NCI-H345 treated with DMSO at 0.1 percent for 48 hours (cell line): ENCODE measurements at regions not wholly inside any gene's neighbourhood (a gene's known extent, or its start where the extent isn't known, plus 50 kb on each side); places are given as distances from the start of the nearest gene placed in this dataset.

Experiments
- DNase-seq: peaks from one replicate; lab custom pipeline; 2025; ENCODE audit not compliant: unreplicated experiment; lab: John Stamatoyannopoulos, UW

DNA sequence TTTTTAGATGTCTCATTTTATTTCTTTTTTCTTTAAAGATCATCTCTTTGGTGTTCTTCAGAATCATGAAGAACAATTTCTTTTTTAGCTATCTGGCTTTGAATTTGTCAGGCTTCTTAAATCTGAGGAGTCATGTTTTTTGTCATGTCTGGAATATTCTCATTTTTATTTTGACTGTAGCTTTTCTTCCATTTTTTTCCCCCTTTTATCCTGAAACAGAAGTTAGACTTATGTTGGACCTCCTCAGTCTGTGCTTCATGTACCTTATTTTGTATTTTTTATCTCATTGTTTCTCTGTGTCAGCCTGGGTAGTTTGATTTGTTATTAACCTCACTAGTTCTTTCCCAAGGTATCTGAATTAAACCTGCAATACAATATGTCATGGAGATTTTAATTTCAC is 319.2 kb upstream of the ADGRL4 start:
- DNase-seq: no peak

DNA sequence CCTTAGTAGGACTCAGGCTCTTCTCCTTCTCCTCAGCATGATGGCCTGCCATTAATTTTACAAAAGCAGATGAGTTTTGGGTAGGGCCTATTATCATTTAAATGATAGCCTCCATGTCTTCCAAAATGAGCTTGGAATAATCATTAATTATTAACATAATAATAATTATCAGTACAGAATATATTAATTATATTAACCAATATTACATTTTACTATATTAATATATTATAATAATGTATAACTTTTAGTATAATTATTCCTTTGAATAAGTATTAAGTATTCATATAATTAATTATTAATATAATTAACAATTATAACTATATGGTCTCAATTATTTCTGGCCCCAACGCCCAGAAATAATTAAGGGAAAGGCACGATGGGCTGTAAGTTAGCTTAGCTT is 318.6 kb upstream of the ADGRL4 start:
- DNase-seq: no peak

DNA sequence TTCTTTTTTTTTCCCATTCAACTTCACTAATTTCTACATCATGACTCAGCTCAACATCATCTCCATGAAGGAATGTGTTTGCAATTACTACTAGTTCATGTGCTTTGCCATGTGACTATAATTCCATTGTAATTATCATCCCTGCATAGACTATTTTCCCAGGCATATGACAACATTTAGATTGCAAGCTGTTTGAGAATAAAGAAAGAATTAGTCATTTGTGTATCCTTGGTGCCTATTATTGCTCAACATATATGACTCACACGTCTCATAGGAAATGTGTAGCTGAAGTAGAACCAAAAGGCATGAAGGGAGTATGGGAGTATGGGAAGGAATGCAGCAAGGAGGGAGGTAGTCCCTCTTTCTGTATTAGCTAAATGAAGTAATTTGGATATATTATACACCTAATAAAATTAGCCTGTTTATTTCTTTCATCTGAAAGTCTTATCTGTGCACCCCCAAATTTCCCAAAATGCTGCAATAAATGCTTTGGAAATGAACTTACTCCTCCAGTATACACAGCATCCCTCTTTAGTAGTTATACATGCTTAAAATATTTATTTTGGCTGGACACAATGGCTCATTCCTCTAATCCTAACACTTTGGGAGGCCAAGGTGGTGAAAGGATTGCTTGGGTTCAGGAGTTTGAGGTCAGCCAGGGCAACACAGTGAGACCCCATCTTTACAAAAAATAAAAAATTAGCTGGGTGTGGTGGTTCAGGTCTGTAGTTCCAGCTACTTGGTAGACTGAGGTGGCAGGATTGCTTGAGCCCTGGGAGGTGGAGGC is 316.9 kb upstream of the ADGRL4 start:
- no peak for DNase-seq

DNA sequence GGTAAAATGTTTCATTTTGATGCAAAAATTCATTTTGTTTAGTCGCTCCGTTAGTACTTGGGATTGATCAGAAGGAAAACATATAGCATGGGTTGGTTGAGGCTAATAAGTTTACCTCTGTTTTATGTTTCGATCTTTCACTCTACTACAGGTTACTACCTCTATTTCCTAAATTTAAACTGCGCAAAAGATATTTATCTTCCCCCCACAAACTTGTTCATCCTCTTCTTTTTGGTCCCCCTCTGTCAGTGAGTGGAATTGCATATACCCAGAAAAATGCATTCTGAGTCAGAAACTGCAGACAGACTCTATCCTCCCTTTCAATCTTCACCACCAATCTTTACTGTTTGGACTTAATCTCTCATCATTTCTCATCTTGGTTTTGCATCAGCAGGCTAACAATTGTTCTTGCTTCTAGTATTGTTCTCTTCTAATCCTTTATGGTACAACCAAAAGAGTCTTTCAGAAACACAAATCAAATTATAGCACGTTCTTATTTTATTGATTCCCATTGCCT is 316.0 kb upstream of the ADGRL4 start:
- DNase-seq: no peak

DNA sequence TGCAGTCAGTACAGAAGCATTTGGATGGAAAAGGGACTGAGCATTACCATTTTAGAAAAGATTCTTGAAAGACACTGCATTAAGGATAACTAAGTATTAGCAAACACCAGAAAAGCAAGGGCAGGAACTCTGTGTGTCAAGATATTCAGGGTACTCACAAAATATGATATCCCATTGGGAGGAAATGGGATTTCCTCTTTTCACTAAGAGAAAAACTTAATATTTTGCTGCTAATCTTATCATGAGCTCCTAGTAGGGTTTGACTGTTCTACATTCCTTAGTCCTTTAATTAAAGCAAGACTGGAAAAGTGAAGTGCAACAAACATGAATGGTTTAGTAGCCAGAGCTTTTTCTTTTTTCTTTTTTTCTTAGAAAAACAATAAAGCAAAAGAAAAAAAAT is 305.9 kb upstream of the ADGRL4 start:
- DNase-seq: no peak

DNA sequence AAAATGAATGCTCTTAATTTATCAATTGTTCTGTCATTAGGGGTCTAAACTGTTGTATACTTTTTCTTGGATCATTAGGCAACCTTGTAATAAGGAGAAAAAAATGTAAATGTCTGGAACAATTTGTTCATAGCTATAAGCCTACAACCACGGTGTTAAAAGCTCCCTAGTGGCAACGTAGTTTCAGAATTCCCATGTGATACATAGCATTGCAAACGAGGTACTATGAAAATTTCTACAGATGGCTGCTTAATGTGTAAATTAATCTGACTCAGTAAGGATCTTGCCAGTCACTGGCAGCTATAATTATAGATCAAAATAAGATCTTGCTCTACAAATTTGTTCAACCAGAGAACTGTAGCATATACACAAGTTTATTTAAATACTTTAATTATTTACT is 304.1 kb upstream of the ADGRL4 start:
- no peak for DNase-seq

DNA sequence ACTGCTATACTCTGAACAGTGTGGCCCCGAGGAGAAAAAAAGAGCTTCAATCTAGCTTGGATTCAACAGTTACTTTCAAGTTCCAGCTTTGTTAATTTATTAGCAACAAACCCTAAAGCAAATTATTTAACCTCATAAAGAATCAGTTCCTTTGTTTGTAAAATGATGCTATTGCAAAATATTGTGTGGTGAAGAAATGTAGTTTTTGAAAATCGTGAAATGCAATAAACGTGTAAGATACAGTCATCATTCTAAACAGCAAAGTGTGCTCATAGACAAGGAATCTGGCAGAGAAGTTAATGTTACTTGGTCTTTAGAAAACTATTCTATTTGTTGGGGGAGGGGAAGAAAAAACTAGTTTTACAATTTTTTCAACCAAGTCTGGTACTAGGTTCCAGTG is 297.6 kb upstream of the ADGRL4 start:
- DNase-seq: no peak

DNA sequence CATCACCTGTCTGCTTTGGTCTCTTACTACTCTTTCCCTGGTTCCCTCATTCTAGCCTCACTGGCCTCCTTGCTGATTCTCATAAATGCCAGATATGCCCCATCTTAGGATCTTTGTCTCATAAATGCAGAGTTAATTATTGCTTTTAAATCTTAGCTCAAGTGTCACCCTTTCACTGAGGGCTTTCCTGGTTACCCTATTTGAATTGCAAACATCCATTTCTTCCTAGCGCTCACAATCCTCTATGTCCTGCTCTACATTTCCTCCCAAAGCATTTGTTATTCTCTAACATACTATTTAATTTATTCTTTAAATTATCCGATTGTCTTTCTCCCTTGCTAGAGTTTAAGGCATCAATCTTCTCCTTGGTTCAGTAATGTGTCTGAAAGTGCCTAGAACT is 296.5 kb upstream of the ADGRL4 start:
- DNase-seq: no peak

DNA sequence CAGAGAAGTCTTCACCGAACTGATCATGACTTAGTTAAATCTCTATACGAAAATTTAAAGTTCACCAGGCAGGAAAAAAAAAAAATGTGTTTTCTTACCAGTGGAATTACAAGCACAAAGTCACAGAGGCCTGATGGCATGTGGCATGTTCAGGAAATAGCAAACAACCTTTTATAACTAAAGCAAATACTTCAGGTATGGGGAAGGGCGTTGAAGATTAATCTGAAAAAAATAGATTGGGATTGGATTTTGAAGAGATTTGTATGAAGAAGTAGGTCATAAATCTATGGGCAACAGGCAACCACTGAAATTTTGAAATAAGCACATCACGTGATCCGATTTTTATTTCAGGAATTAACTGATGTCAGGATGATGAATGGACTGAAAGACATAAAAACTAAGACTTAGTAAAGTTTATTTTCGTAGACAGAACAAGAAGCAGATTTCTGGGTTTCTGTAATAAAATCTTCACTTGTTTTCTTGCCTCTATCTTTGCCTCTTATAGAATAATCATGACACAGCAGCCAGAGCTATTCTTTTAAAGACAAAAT is 295.9 kb upstream of the ADGRL4 start:
- no peak for DNase-seq

DNA sequence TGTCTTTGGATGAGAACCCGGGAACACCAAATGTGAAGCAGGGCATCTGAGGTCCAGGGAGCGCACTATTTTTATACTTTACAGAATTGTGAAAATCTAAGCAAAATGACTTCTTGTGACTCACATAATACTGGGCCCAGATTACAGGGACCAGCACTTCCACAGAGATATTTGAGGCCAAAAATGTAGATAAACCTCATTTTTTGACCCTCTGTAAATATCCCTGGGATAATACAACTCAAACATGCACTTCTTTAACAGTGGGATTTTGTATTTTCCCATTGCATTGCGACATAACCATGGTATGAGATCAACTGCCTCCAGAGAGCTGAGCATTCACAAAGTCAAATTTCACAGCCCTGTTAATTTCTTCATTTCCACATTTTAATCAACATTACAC is 289.4 kb upstream of the ADGRL4 start:
- DNase-seq: no peak

DNA sequence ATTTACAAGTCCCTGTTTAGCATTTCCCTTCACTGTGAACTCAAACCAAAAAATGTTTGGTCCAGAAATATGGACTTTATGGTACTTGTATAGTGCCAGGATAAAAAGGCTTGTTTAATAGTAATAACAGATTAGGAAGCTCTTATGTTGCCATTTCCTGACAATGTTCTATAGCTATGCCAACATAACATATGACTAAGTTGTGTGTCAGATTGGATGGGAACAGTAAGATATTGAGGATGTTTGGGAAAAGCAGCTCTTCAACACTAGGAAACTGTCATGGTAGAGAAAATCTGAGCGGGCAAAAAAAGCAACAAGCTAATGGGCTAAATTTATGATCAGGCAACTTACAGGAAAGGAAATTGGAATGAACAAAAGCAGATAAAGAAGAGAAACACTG is 287.1 kb upstream of the ADGRL4 start:
- DNase-seq: no peak

DNA sequence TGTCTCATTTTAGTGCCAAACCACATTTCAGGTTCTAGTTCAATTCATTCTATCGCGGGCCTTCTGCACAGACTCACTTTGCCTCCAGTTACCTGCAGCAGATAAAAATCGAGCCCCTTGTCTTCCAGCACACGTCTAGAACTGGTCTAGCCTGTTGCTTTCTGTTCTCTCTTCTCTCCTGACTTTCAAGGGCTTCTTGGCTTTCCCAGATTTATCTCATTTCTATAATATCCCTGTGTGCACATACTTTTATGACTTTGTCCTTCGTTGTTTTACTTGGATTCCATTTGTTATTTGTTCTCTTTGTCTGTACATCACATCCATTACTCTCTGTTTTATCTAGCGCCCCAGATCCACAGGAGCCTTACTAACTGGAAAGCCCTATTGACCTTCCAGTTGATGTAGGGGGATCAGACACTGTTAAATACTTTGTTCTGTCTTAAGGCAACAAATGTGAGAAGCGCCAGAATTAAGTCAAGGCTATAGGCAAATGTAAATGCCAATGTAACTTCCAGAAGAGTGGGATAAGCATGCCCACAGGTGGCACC is 284.5 kb upstream of the ADGRL4 start:
- DNase-seq: no peak

DNA sequence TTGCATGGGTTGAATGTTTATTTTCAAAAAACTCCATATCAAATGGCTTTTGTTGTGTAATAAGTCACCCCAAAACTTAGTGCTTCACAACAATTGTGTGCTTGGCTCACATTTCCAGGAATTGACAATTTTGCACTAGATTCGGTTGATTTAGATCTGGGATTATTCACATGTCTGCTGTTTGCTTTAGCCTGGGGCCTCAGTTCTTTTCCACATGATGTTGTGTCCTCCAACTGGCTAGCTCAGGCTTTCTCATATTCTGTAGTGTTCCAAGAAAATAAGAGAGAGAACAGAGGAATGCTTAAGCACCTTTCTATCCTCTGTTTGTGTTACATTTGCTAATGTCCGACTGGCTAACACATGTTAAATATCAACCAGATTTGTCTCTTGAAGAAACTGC is 281.5 kb upstream of the ADGRL4 start:
- no peak for DNase-seq

DNA sequence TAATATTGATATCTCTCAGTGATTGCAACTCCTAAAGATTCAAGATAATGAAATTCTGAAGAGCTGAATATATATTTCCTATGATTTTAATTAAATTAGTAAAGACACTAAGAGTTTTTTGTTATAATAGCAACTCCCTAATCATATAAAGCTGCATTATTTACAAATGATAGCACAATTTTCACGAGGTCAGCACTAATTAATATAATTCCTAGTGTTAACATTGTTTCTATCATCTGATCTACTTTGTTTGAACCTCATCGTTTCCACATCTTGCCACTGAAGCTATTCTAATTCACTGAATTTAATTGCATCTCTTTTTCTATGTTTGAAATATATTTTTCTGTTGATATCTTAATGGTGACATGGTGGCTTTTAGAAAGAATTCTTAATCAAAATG is 279.1 kb upstream of the ADGRL4 start:
- DNase-seq: no peak

DNA sequence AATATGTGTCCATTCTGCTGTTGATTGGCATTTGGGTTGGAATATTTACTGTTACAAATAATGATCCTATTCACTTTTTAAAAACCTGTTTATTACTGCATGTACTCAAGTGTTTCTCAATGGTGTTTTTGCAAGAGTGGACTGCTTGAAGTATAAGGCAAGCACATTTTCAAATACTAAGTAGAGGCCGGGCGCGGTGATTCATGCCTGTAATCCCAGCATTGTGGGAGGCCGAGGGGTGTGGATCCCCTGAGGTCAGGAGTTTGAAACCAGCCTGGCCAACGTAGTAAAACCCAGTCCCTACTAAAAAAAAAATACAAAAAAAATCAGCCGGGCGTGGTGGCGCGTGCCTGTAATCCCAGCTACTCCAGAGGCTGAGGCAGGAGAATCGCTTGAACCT is 276.9 kb upstream of the ADGRL4 start:
- no peak for DNase-seq

DNA sequence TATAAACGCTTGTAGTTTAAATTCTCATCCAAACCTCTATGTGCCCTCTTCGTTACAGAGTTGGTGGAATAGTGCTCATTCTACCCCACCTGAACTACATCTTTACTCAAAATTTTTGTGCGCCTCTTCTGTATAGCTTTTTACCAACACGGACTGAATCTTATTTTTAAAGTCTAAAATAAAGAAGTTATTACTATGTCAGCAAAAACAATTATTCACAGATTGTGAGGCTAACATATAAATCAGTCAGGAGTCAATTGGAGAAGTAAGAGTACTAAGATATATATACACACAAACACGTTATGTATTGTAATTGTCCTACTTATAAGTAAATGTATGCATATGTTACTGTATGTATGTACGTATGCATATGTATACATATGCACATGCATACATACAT is 274.9 kb upstream of the ADGRL4 start:
- no peak for DNase-seq

DNA sequence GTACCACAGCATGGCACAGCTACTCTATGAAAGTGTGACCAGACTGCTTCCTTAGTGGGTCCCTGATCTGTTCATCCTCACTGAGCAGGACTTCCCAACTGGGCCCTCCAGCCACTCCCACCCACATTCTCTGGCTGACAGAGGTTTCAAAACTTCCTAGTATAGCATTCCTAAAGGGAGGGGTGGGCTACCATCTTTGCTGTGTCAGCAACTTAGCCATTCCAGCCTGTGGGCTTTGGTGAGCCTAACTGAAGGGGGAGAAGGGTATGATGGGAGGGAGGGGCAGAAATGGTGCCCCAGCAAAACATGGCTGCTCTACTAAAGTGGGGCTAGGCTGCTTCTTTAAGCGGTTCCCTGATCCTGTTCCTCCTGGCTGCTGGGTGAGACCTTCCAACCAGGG is 265.2 kb upstream of the ADGRL4 start:
- no peak for DNase-seq

DNA sequence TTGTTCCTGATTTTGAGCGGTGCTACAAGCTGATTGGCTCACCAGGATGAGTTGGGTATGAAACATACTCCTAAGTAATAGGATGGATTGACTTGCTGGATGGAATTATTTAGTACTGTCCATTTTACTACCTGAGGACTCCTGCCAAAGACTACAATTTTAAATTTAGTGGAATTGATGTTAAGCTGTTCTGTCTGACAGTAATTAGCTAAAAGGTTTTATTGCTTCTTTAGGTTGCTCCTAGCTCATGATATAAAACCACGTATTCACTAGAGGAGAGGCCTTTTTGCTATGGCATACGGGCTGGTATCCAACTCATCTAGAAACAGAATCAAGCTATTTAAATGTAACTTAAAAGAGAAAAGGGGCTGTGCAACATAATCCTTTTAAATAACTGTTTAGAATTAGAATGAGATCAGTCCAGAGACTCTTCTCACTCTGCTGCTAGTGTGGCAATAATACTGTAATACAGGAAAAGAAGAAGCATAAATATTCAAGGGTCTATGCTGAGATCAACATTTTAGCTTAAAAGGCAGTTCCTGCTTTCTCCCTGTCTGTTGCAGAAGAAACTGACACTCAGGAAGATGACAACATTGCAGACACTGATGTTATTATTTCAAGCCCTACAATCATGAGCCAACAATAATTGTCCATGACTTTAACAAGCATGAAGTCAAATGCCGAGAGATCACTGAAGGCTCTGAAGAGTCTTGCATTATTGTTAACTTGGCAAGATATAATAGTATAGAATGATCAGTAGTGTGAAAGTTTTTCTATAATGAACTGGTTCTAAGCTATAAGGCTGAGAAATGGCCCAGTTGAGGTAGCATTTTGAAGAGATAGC is 258.7 kb upstream of the ADGRL4 start:
- DNase-seq: no peak

DNA sequence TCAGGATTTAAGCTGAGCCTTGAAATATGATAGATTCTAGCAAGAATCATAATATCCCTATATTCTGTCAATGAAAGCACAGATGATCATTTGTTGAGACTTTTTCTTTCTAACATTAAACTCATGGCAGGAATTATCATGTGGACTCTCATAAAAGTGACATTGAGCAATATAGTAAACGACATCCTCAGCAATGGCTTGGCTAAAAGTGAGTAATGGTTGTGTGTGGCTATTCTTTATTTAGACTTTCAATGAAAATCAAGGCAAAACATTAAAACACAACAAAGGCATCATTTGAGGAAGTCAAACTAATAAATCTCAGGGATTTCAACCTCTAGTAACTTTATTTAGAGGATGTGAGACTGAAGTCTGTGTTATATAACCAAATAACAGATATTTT is 257.8 kb upstream of the ADGRL4 start:
- no peak for DNase-seq

DNA sequence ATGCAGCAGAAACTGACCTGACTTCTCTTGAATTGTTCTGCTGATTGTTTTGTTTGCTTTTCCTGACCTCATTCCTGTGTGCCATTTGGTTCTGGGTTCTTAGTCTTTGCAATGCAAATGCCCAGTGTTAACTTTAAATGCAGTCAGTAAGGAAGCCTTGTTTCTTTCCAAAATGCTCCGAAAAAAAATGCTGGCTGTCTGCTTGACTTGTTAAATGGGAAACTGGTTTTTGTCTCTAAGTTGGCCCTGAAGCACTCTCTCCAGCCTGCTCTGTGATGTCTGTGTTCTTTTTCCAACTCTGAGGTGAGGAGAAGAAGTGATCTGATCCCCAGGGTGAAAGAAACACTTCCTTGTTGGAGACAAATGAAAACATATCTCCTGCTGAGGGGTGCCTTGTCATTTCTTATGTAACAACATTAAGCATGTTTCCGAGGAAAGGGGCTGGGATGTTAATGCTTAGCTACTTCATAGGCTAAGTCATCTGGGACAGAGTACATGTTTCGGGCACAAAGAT is 256.3 kb upstream of the ADGRL4 start:
- no peak for DNase-seq
